ENCODE measurements at regions not wholly inside any gene's neighbourhood (a gene's known extent, or its start where the extent isn't known, plus 50 kb on each side); places are given as distances from the start of the nearest gene placed in this dataset.

DNA sequence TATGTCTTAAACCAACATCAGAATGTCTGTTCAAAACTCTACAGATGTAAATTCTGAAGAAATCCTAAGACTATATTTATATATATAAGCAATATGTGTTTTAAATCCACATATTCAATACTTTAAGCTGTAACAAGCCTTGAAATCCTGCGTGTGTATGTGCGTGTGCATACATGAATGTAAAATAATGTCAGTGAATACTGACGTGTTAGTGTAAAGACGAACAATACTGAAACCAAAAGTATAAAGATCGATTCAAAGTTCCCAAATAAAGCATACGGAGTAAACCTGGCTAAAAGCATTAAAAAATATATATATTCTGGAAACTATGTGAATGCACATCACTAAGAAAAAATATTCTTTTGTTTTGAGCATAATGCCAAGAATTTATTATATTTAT lies 668.6 kb upstream of the NCAM2 start:
- ChIA-PET POLR2A (no interaction called here), CTCF (no interaction called here), RAD21 (ENCODE audit: low non-redundant PET in 1 of 2, low total read pairs in 2 of 2, uncharacterized antibody in 2 of 2, unreplicated experiment in 2 of 2) (no interaction called here)
- Histone ChIP-seq H4K20me1 (ENCODE audit: insufficient read depth) (no peaks in the 10 kb centered on the region), H3K79me2 (ENCODE audit: insufficient read depth, low read length) (no peaks in the 10 kb centered on the region), H3K27me3 (ENCODE audit: insufficient read depth, low read length) (no peaks in the 10 kb centered on the region), H3K4me1 (ENCODE audit: control insufficient read depth in 1 of 2, insufficient read depth in 2 of 2, low read length in 2 of 2) (no peaks in the 10 kb centered on the region), H3K4me3 (replicated peaks in 1 of 2; ENCODE audit: low read depth in 1 of 2, low read length in 2 of 2) (no peak overlapping the region), H3K36me3 (ENCODE audit: control insufficient read depth in 1 of 2, insufficient read depth in 2 of 2, low read length in 2 of 2) (no peaks in the 10 kb centered on the region), H3K9ac (ENCODE audit: low read length) (no peak overlapping the region), H3K9me2 (ENCODE audit: insufficient read depth) (no peaks in the 10 kb centered on the region), H3K9me3 (ENCODE audit: control insufficient read depth in 1 of 2, insufficient read depth in 1 of 2, low read depth in 1 of 2, low read length in 2 of 2) (peaks cover 16 to 27% of the 10 kb centered on the region in 2 experiments), H3K4me2 (ENCODE audit: low read length) (no peak overlapping the region), H3K27ac (ENCODE audit: low read depth, low read length) (no peak overlapping the region), H2AFZ (ENCODE audit: low read depth, low read length, poor library complexity, severe bottlenecking) (no peak overlapping the region)
- BruUV-seq (replicated peaks): no TSS peak
- no peak for ATAC-seq
- intact Hi-C loops (cut with micrococcal nuclease): no loop called here
- TF ChIP-seq, protein P1, sequence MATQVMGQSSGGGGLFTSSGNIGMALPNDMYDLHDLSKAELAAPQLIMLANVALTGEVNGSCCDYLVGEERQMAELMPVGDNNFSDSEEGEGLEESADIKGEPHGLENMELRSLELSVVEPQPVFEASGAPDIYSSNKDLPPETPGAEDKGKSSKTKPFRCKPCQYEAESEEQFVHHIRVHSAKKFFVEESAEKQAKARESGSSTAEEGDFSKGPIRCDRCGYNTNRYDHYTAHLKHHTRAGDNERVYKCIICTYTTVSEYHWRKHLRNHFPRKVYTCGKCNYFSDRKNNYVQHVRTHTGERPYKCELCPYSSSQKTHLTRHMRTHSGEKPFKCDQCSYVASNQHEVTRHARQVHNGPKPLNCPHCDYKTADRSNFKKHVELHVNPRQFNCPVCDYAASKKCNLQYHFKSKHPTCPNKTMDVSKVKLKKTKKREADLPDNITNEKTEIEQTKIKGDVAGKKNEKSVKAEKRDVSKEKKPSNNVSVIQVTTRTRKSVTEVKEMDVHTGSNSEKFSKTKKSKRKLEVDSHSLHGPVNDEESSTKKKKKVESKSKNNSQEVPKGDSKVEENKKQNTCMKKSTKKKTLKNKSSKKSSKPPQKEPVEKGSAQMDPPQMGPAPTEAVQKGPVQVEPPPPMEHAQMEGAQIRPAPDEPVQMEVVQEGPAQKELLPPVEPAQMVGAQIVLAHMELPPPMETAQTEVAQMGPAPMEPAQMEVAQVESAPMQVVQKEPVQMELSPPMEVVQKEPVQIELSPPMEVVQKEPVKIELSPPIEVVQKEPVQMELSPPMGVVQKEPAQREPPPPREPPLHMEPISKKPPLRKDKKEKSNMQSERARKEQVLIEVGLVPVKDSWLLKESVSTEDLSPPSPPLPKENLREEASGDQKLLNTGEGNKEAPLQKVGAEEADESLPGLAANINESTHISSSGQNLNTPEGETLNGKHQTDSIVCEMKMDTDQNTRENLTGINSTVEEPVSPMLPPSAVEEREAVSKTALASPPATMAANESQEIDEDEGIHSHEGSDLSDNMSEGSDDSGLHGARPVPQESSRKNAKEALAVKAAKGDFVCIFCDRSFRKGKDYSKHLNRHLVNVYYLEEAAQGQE (IDR thresholded peaks at IDR 0.05; ENCODE audit: low read depth): no peak
- TF ChIP-seq RAD21 (IDR thresholded peaks at IDR 0.05; ENCODE audit: low read depth): no peak
- TF ChIP-seq ELF1 (IDR thresholded peaks at IDR 0.05; ENCODE audit: borderline replicate concordance, low read depth): no peak
- TF ChIP-seq YY1 (IDR thresholded peaks at IDR 0.05; ENCODE audit: extremely low read depth, insufficient replicate concordance, low read depth, low read length): no peak
- no peak for TF ChIP-seq POLR2A (IDR thresholded peaks at IDR 0.05; ENCODE audit: borderline replicate concordance, extremely low read depth, insufficient read depth, insufficient read length)
- no peak for TF ChIP-seq EGR1 (IDR thresholded peaks at IDR 0.05; ENCODE audit: low read depth)
- TF ChIP-seq EZH2phosphoT487 (IDR thresholded peaks at IDR 0.05; ENCODE audit: borderline replicate concordance): no peak
- TF ChIP-seq SIN3A (IDR thresholded peaks at IDR 0.05; ENCODE audit: low read depth): no peak
- no peak for TF ChIP-seq SP1 (IDR thresholded peaks at IDR 0.05; ENCODE audit: low read depth)
- no peak for TF ChIP-seq TCF7L2 (IDR thresholded peaks at IDR 0.05; ENCODE audit: borderline replicate concordance, extremely low read depth, insufficient read depth, insufficient read length)
- TF ChIP-seq, protein P2, sequence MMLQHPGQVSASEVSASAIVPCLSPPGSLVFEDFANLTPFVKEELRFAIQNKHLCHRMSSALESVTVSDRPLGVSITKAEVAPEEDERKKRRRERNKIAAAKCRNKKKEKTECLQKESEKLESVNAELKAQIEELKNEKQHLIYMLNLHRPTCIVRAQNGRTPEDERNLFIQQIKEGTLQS (IDR thresholded peaks at IDR 0.05): no peak
- no peak for TF ChIP-seq ZNF274 (IDR thresholded peaks at IDR 0.05; ENCODE audit: low read depth, low read length)
- TF ChIP-seq POLR2AphosphoS5 (IDR thresholded peaks at IDR 0.05; ENCODE audit: low read depth, low read length): no peak
- TF ChIP-seq SRF (IDR thresholded peaks at IDR 0.05; ENCODE audit: low read depth): no peak
- TF ChIP-seq ZFX (IDR thresholded peaks at IDR 0.05): no peak
- no peak for TF ChIP-seq FOSL1 (IDR thresholded peaks at IDR 0.05; ENCODE audit: low read depth)
- no peak for TF ChIP-seq CEBPB (IDR thresholded peaks at IDR 0.05; ENCODE audit: low read depth)
- TF ChIP-seq, protein P3, sequence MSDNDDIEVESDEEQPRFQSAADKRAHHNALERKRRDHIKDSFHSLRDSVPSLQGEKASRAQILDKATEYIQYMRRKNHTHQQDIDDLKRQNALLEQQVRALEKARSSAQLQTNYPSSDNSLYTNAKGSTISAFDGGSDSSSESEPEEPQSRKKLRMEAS (IDR thresholded peaks at IDR 0.05): no peak
- TF ChIP-seq, protein P4, sequence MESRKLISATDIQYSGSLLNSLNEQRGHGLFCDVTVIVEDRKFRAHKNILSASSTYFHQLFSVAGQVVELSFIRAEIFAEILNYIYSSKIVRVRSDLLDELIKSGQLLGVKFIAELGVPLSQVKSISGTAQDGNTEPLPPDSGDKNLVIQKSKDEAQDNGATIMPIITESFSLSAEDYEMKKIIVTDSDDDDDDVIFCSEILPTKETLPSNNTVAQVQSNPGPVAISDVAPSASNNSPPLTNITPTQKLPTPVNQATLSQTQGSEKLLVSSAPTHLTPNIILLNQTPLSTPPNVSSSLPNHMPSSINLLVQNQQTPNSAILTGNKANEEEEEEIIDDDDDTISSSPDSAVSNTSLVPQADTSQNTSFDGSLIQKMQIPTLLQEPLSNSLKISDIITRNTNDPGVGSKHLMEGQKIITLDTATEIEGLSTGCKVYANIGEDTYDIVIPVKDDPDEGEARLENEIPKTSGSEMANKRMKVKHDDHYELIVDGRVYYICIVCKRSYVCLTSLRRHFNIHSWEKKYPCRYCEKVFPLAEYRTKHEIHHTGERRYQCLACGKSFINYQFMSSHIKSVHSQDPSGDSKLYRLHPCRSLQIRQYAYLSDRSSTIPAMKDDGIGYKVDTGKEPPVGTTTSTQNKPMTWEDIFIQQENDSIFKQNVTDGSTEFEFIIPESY (IDR thresholded peaks at IDR 0.05; ENCODE audit: extremely low read depth, insufficient replicate concordance, low read length): no peak
- no peak for TF ChIP-seq EZH2 (IDR thresholded peaks at IDR 0.05)
- no peak for DNase-seq (ENCODE audit: low read depth, low spot score)

Measured in HCT116 (cell line).